Sigmoid colon (tissue), 4 donors: ENCODE measurements at regions not wholly inside any gene's neighbourhood (a gene's known extent, or its start where the extent isn't known, plus 50 kb on each side); places are given as distances from the start of the nearest gene placed in this dataset.

ENCODE experiments used
- CTCF ChIP-seq, 4 experiments: fragments of 450-650 bp in 3 of 4; fragments of 200-600 bp in 1 of 4; IDR thresholded peaks; one replicate each; pipeline ENCODE4 v1.5.1; 2016 to 2019; ENCODE audit warnings: antibody characterized with exemption in 4 of 4, mild to moderate bottlenecking in 3 of 4, moderate library complexity in 2 of 4
- EP300 ChIP-seq, 4 donors: sonication (generic); formaldehyde crosslinking; IDR thresholded peaks; one replicate each; pipeline ENCODE4 v1.6.1; 2017; ENCODE audit warnings: antibody characterized with exemption in 4 of 4
- POLR2A ChIP-seq, 2 donors: fragments of 450-650 bp; IDR thresholded peaks; one replicate each; pipeline ENCODE4 v1.6.1; 2016; ENCODE audit warnings: antibody characterized with exemption in 2 of 2, mild to moderate bottlenecking in 2 of 2, moderate library complexity in 2 of 2
- POLR2AphosphoS5 ChIP-seq, 4 donors: sonication (generic); formaldehyde crosslinking; IDR thresholded peaks; one replicate each; pipeline ENCODE4 v1.6.1; 2017; ENCODE audit warnings: antibody characterized with exemption in 4 of 4

GRCh38 chr5:147956842-147957223 lies 50.5 kb upstream of the C5orf46 start:
- TF ChIP-seq CTCF (IDR thresholded peaks at IDR 0.05) = no peak
- TF ChIP-seq POLR2AphosphoS5 (IDR thresholded peaks at IDR 0.05) = no peak
- TF ChIP-seq POLR2A (IDR thresholded peaks at IDR 0.05) = no peak
- TF ChIP-seq EP300 (IDR thresholded peaks at IDR 0.05) = no peak
